Loucy (cell line): ENCODE measurements at regions not wholly inside any gene's neighbourhood (a gene's known extent, or its start where the extent isn't known, plus 50 kb on each side); places are given as distances from the start of the nearest gene placed in this dataset.

Experiments
- H2AFZ ChIP-seq: fragments of 200-600 bp; sonication (generic); 2 replicates; pipeline ENCODE4 v1.6.0; 2016; ENCODE audit warnings: antibody characterized with exemption, mild to moderate bottlenecking, low read length, moderate library complexity
- H3F3A ChIP-seq: fragments of 200-600 bp; 2 replicates; pipeline ENCODE4 v1.6.0; 2016; ENCODE audit warnings: antibody characterized with exemption, low read depth, mild to moderate bottlenecking
- H3K27me3 ChIP-seq: fragments of 200-600 bp; sonication (generic); 2 replicates; pipeline ENCODE4 v1.6.1; 2014; ENCODE audit warnings: low read length, mild to moderate bottlenecking; ENCODE audit not compliant: insufficient read depth, poor library complexity, severe bottlenecking
- H3K36me3 ChIP-seq: fragments of 200-600 bp; sonication (generic); 2 replicates; pipeline ENCODE4 v1.6.1; 2016; ENCODE audit warnings: low read length; ENCODE audit not compliant: insufficient read depth
- H3K4me1 ChIP-seq: fragments of 200-600 bp; sonication (generic); 2 replicates; pipeline ENCODE4 v1.5.1; 2014; ENCODE audit warnings: low read length, mild to moderate bottlenecking; ENCODE audit not compliant: insufficient read depth, poor library complexity, severe bottlenecking
- H3K4me2 ChIP-seq: fragments of 200-600 bp; sonication (generic); 2 replicates; pipeline ENCODE4 v1.6.0; 2014; ENCODE audit warnings: antibody characterized with exemption, low read length, low read depth, mild to moderate bottlenecking; ENCODE audit not compliant: poor library complexity, severe bottlenecking
- H3K4me3 ChIP-seq: fragments of 200-600 bp; sonication (generic); 2 replicates; pipeline ENCODE4 v1.5.1; 2014; ENCODE audit warnings: low read length, mild to moderate bottlenecking, mixed read lengths; ENCODE audit not compliant: poor library complexity, severe bottlenecking
- H3K79me2 ChIP-seq: fragments of 200-600 bp; sonication (generic); 2 replicates; pipeline ENCODE4 v1.6.1; 2014; ENCODE audit warnings: low read length; ENCODE audit not compliant: insufficient read depth
- H3K9ac ChIP-seq: fragments of 200-600 bp; sonication (generic); 2 replicates; pipeline ENCODE4 v1.6.0; 2014; ENCODE audit warnings: mild to moderate bottlenecking, low read depth, low read length, moderate library complexity; ENCODE audit not compliant: poor library complexity, severe bottlenecking
- H3K9me2 ChIP-seq: fragments of 200-600 bp; sonication (generic); replicated peaks from 2 replicates; pipeline ENCODE4 v1.6.1; 2016; ENCODE audit warnings: low read depth, low read length, mixed read lengths
- H3K9me3 ChIP-seq: fragments of 200-600 bp; sonication (generic); 2 replicates; pipeline ENCODE4 v1.6.1; 2014; ENCODE audit warnings: mild to moderate bottlenecking, antibody characterized with exemption, low read length, low read depth; ENCODE audit not compliant: insufficient read depth
- H4K20me1 ChIP-seq: fragments of 200-600 bp; sonication (generic); 2 replicates; pipeline ENCODE4 v1.6.0; 2014; ENCODE audit warnings: antibody characterized with exemption, low read length, mild to moderate bottlenecking; ENCODE audit not compliant: insufficient read depth, poor library complexity, severe bottlenecking
- CTCF ChIP-seq: fragments of 200-600 bp; sonication (generic); conservative IDR thresholded peaks from 2 replicates; pipeline ENCODE4 v1.5.1; 2014; ENCODE audit warnings: mild to moderate bottlenecking, antibody characterized with exemption, low read length
- EZH2phosphoT487 ChIP-seq: fragments of 200-600 bp; IDR thresholded peaks from 2 replicates; pipeline ENCODE4 v1.6.1; 2018; ENCODE audit warnings: antibody characterized with exemption, mild to moderate bottlenecking, moderate library complexity, borderline replicate concordance

DNA sequence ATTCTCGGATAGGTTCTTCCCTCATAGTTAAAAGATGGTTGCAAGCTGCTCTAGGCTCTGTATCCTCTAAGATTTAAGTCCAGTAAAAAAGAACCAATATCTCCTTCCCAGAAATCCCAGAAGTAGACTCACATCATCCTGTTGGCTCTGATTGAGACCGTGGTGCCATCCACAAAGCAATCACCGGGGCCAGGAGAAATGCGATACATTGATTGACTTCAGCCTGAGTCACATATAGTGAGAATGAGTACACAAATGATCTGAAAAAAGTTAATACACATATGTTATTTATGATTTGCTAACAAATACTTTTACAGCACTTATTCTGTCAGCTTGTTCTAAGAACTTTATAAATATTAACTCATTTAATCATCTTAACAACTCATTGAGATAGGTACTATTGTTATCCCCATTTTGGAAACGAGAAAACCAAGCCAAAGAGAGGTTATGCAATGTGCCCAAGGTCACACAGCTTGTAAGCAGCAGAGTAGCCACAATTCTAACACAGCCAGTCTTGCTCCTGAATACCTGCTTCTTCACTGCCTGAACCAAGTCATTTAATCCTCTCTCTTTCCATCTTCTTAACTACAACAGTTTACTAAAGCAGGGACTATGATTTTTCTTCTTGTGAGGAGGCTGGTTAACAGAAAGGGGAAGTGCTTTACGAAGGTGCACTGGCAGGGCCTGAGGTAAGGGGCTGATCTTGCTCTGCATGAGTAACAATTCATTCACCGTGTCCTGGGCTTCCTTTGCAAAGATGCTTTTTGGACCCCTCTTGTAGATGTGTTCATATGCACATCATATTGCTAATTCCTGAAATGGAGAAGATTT is 177.0 kb downstream of the REEP3 start:
- Histone ChIP-seq H3K36me3 (no peaks in the 10 kb centered on the region), H2AFZ (no peak overlapping the region), H3K4me3 (no peak overlapping the region), H3K9me2 (no peaks in the 10 kb centered on the region), H3K27me3 (no peaks in the 10 kb centered on the region), H3K4me2 (no peak overlapping the region), H3K4me1 (no peaks in the 10 kb centered on the region), H4K20me1 (no peaks in the 10 kb centered on the region), H3K79me2 (no peaks in the 10 kb centered on the region), H3K9ac (no peak overlapping the region), H3F3A (no peaks in the 10 kb centered on the region), H3K9me3 (no peaks in the 10 kb centered on the region)
- no peak for TF ChIP-seq EZH2phosphoT487
- TF ChIP-seq CTCF, result no peak

GRCh38 chr10:63698787-63699150 is 177.6 kb downstream of the REEP3 start:
- Histone ChIP-seq H3F3A (no peaks in the 10 kb centered on the region), H3K4me1 (no peaks in the 10 kb centered on the region), H3K27me3 (no peaks in the 10 kb centered on the region), H3K9ac (no peak overlapping the region), H3K4me2 (no peak overlapping the region), H4K20me1 (no peaks in the 10 kb centered on the region), H3K4me3 (no peak overlapping the region), H3K36me3 (no peaks in the 10 kb centered on the region), H3K9me3 (no peaks in the 10 kb centered on the region), H3K79me2 (no peaks in the 10 kb centered on the region), H3K9me2 (no peaks in the 10 kb centered on the region), H2AFZ (no peak overlapping the region)
- TF ChIP-seq EZH2phosphoT487 (no peak), CTCF (no peak)

DNA sequence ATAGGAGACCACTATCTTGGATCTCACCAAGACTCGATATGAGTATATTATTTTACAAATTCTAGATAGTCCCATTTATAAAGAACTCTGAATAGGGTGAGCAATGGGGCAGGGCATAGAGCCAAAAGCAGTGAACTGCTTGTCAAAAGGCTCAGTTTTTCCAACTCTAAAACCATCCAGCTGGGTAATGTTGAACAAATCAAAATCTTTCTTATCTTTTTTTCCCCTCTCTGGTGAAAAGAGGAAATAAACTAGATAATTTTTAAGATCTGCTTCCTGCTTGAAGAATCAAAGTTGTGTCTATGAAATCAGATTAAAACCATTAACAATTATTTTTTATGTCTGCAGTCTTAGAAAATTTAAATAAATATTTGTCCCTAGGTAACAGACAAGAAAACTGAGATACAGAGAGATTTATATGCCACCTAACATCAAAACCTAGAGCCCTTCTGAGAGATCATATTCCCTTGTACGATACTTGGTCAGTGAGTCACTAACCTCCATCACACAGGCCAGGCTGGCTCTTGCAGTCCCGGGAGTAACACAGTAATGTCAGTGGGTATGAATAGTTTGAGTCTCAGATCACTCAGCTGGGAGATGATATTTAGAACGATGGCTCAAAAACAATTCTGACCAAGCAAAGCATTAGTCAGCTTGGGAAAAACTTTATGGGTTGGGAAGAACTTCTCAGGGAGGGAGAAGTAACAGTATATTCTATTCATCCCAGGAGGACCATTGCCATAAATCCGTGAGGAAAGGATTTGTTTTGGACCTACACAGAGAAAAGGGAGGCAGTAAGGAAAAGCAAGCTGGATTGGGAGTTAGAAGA is 178.8 kb downstream of the REEP3 start:
- Histone ChIP-seq H3K4me3 (no peak overlapping the region), H3F3A (no peaks in the 10 kb centered on the region), H4K20me1 (no peaks in the 10 kb centered on the region), H3K36me3 (no peaks in the 10 kb centered on the region), H3K4me2 (no peak overlapping the region), H3K4me1 (no peaks in the 10 kb centered on the region), H3K79me2 (no peaks in the 10 kb centered on the region), H3K9me2 (no peaks in the 10 kb centered on the region), H3K9ac (no peak overlapping the region), H2AFZ (no peak overlapping the region), H3K9me3 (no peaks in the 10 kb centered on the region), H3K27me3 (no peaks in the 10 kb centered on the region)
- TF ChIP-seq CTCF, result no peak
- no peak for TF ChIP-seq EZH2phosphoT487
